NCI-H524 (cell line): ENCODE measurements at regions not wholly inside any gene's neighbourhood (a gene's known extent, or its start where the extent isn't known, plus 50 kb on each side); places are given as distances from the start of the nearest gene placed in this dataset.

Experiments
- DNase-seq, 2 experiments: peaks; one replicate each; lab custom pipeline; 2025; lab: John Stamatoyannopoulos, UW

GRCh38 chr2:72004201-72004915, 143.3 kb downstream of the CYP26B1 start:
- no peak for DNase-seq

- DNase-seq = no peak
These were observed 143.9 kb downstream of the CYP26B1 start for GRCh38 chr2:72003796-72004195.

- no peak for DNase-seq
These were observed 144.5 kb downstream of the CYP26B1 start for GRCh38 chr2:72003124-72003523.

DNA sequence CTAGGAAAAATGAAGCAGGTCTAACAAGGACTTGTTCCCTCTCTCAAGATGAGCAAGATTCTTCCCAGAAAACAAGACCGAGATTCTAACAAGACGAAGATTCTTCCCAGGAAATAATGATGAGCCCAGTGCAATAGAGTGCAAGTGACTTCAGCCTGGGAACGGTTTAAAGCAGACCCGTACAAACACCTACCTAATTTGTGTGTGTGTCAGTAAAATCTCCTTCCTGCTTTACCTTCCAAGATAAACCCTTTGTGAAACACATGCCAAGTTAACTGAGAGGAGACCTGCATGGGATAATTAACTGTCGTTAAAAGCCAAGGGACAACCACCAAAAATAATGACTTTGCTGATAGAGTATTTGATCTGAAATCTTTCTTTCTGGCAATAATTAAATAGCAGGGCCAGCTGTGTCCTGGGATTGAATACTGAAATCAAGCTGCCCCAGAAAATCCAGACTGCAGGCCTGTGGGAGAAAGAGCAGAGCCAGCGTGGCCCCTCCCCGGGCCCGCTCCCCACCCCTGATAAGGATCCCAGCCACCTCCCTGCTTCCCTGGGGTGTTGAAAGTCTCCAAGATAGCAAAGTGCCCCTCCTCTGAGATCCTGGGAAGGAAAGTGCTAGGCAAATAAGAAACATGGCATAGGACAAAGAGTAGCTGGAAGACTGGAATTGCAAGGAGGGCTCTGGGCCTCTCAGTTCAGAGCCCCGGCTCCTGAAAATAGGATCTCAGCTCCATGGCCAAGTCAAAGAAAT, 145.5 kb downstream of the CYP26B1 start:
- no peak for DNase-seq

DNA sequence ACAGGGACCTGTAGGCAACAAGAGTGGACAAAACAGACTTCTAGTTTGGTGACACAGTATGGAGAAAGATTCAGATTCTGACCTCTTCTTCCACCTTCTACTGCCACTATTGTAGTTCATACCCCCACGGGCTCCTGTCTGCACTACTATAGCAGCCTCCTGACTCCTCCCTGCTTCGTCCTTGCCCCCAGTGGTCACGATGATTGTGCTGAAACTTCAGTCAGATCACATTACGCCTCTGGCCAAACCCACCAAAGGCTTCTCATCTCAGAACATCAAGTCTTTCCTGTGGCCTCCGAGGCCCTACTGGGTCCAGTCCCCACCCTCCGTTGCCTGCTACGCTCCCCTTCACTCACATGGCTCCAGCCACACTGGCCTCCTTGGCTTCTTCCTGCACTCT, 147.6 kb downstream of the CYP26B1 start:
- no peak for DNase-seq

DNA sequence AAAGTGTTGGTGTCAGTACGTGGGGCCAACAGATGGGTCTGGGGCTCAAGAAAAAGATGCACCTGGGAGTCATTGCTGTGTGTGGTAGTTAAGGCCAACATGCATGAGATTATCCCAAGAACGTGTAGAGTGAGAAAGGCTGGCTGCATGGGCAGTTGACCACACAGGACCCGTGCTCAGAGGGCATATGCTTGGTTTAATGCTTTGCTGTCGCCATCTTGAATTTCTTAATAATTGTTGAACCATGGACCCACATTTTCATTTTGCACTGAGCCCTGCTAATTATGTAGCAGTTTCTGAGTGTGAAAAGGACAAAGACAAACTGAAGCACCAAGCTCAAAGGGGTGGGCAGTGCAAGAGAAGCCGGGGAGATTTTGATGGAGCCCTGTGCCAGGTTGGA, 148.1 kb downstream of the CYP26B1 start:
- DNase-seq = no peak

GRCh38 chr2:71997843-71998242, 149.8 kb downstream of the CYP26B1 start:
- no peak for DNase-seq

DNA sequence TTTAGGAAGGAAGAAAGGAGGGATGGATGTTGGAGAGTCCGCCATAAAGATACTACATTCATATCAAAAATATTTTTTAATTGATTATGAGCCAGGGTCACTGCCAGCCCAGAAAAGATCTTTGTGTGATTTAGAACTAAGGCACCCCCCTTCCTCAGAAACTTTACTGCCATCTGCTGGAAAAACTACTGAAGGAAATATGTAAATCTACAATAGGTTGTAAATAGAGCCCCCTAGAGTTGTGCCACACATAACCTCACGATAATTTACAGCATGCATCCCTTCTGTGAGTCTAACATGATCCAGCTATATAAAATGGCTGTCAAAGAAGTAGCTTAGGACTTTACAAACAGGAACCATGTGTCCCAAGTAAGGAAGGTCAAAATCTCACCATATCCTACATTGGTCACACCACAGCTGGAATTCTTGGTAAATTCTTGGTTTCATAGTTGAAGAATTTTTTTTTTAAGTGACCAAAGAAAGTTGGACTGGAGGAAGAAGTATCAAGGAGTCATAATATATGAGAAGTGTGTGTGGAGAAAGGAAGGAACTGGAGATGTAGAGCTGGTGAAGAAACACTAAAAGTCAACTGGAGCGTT, 152.5 kb downstream of the CYP26B1 start:
- peak in 1 of 2 experiments; percentile 9 for DNase-seq

DNA sequence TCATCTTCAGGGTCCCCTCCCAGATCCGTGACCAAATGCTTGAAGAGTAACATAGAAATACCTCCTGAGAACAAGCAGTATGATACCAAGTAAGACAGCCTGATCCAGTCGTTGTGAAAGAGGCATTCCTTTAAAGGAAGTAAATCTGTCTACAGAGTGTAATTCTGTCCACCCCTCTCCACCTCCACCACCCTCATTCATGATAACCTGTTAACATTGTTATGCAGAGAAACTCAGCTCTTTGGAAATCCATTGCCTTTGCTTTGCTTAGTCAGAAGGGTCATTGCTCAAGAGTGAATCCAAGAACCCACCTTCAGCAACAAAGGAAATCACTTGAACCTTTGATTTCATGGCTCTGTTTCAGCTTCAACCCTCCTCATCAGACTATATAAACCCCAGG, 155.6 kb downstream of the CYP26B1 start:
- no peak for DNase-seq

DNA sequence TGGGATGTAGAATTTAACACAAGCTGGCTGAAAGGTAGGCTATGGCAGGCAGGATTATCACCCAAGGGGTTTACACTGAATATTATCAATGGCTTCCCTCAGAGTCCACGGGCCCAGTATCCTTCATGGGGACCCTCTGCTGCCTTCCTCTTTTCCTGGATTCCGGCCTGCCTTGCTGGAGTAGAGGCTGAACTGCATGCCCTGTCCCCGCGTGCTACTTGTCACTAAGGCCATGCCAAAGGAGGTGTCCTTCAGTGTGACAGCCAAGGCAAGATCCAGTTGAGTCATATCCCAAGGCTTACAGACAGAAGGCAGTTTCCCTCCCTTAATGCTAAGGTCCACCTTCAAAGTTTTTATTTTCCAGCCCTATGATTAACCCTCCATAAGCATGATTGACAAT, 156.3 kb downstream of the CYP26B1 start:
- no peak for DNase-seq

GRCh38 chr2:71990826-71991225, 156.8 kb downstream of the CYP26B1 start:
- DNase-seq = no peak

DNA sequence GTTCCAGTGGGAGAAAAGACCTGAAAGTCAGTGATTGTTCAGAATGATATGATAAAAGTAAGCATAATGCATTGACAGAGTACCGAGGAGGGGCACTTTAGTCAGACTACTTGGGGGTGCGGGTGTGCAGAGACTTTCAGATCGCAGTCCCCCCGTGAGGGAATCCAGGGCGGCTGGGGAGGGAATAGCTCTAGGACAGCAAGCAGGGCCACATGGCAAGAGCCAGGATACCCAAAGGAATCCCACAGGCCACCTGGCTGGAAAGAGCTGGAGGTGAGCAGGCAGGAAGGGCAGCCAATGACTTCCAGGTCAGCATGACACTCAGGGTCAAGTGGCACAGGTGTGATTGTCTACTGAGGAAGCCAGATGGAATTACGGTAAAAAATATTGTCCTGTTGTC, 157.5 kb downstream of the CYP26B1 start:
- DNase-seq = no peak

- no peak for DNase-seq
These were observed 158.0 kb downstream of the CYP26B1 start for GRCh38 chr2:71989671-71990070.

- DNase-seq = no peak
These were observed 159.5 kb downstream of the CYP26B1 start for GRCh38 chr2:71988170-71988569.

- no peak for DNase-seq
These were observed 171.0 kb downstream of the CYP26B1 start for GRCh38 chr2:71976685-71977084.

DNA sequence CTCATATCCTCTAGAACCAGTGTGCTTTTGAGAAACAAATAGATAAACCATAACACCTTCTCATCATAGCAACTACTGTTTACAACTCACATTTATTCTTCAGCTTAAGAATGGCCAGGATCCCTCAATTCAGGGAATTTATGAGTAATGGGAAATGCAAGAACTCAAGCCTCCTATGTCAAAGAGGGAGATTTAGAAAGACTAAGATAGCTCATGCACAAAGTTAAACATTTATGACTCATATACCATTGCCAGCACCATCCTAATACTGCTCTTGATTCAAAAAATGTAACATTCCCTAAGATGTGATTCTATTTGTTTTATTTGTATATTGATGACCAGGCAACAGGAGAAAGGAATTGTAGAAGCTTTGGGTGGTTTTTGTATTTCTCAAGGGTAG, 172.8 kb downstream of the CYP26B1 start:
- DNase-seq = no peak

- DNase-seq = no peak
These were observed 176.2 kb downstream of the CYP26B1 start for GRCh38 chr2:71971493-71971892.

- DNase-seq = no peak
These were observed 182.1 kb downstream of the CYP26B1 start for GRCh38 chr2:71965530-71965929.

- DNase-seq = no peak
These were observed 184.6 kb downstream of the CYP26B1 start for GRCh38 chr2:71962911-71963694.

GRCh38 chr2:71962350-71962749, 185.3 kb downstream of the CYP26B1 start:
- no peak for DNase-seq

DNA sequence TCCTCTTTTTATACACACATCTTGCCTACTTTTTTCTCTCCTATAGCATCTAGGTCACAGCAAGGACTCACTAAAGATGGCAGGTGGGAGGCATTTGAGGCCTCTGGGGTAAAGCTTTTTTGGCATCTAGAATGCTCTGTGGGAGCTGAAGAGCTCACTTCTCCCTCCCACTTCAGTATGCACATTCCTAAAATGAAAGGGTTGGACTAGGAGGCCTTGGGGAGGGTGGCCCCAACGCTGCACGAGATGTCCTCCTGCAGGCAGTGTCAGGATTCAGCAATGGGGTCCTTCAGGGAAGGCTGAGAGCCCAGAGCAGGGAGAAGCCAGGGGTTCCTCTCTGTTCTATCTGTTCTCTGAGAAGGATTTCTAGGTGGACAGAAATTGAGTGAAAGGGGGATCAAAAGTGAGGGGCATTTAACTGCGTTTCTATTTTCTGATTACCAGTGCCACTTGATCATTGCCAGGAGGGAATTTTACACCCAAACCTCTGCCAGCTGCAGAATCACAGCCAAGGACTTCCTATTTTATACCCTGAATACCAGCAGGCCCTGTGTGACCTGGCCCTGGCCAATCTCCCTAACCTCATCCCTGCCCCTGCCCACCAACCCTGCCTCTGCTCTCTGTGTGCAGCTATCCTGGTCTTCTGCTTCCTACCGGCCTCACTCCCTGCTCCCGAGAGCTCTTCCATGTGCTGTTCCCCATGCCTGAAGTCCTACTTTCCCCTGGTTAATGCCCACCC, 186.2 kb downstream of the CYP26B1 start:
- DNase-seq = no peak

DNA sequence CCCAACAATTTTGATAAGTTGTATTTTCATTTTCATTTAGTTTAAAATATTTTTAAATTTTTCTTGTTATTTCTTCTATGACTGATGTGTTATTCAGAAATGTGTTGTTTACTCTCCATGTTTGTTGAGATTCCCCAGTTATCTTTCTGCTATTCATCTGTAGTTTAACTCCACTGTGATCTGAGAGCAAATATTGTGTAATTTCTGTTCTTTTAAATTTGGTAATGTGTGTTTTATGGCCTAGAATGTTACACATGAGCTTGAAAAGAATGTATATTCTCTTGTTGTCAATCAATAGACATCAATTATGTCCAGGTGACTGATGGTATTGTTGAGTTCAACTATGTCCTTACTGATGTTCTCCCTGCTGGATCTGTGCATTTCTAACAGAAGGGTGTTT, 188.2 kb downstream of the CYP26B1 start:
- no peak for DNase-seq
